ENCODE measurements at regions not wholly inside any gene's neighbourhood (a gene's known extent, or its start where the extent isn't known, plus 50 kb on each side); places are given as distances from the start of the nearest gene placed in this dataset.
A peak's percentile ranks its signal among the peaks of the same experiment; 100 is the strongest.

DNA sequence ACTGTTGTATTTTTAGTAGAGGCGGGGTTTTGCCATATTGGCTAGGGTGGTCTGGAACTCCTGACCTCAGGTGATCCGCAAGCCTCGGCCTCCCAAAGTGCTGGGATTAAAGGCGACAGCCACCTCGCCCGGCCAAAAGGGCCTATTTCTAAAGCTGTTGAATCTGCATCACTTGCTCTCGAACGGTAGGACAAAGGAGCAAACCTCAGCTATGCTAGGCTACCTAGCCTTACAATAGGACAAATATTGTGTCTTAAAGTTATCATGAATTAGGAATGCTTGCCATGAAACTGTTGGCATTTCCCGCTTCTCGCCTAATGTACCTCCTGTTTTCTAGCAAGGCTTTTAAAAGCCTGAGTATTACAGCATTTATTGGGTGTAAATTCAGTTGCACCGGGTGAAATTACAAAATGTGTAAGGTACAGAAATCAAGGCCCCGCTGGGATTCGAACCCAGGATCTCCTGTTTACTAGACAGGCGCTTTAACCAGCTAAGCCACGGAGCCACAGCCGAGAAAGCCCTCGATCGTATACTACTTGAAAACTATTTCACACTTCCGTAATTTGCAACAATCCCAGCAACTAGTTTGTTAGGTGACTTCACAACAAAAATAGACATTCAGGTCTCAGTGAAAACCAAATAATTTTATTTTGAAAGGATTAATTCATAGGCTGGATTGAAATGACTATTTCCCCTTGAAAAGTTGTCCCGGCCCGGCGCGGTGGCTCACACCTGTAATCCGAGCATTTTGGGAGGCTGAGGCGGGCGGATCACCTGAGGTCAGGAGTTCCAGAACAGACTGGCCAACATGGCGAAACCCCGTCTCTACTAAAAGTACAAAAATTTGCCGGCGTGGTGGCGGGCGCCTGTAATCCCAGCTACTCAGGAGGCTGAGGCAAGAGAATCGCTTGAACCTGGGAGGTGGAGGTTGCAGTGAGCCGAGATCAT is 211.6 kb upstream of the ZNF184 start:
- TF ChIP-seq CTCF (conservative IDR thresholded peaks at IDR 0.05), result no peak
- Mint-ChIP-seq H3K4me1 (ENCODE audit: unreplicated experiment) (peaks cover 21% of the 10 kb centered on the region), H3K27me3 (peaks cover 54% of the 10 kb centered on the region), H3K27ac (peak overlapping the region; percentile 87), H3K4me3 (peak overlapping the region; percentile 61), H3K9me3 (no peaks in the 10 kb centered on the region), H3K36me3 (no peaks in the 10 kb centered on the region)
- DNase-seq (ENCODE audit: extremely low spot score, unreplicated experiment), result no peak

DNA sequence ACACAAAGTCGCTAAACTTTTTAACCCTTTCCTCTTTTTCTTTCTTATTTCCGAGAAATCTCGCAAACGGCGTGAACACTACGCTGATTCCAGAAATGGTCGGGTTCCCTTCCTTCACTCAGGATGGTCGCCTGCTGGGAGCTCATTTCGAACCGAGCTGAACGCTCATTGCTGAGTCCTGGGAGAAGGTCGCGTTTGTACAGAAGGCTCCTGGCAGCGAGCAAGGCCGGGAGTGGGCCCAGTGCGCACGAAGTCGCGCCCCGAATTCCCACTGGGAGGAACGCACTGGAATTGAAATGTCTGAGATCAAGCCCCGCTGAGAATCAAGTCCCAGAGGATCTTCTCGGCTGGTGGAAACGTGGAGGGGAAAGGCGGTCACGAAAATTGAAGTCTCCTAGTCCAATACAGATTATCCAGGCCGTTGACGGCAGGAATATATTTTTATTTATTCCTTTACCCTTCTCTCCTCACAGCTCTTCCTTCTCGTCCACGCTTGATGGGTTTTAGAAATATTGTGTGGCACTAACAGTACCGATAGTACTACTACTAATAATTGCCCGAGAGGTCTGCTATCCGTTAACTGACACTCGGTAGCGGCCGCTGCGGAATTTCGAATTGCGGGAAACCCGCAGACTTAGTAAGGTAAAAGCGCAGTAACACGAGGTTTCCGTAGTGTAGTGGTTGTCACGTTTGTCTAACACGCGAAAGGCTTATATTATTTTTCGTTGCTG is 207.2 kb upstream of the ZNF184 start:
- peaks cover 13% of the 10 kb centered on the region for H3K4me1 Mint-ChIP-seq (ENCODE audit: unreplicated experiment)
- peak overlapping the region; percentile 87 for H3K4me3 Mint-ChIP-seq
- H3K36me3 Mint-ChIP-seq, result no peaks in the 10 kb centered on the region
- TF ChIP-seq CTCF (conservative IDR thresholded peaks at IDR 0.05), result no peak
- H3K27me3 Mint-ChIP-seq, result peaks cover 84% of the 10 kb centered on the region
- H3K9me3 Mint-ChIP-seq, result no peaks in the 10 kb centered on the region
- no peak for DNase-seq (ENCODE audit: extremely low spot score, unreplicated experiment)
- H3K27ac Mint-ChIP-seq, result peak overlapping the region; percentile 19

GRCh38 chr6:27679308-27679963 is 206.5 kb upstream of the ZNF184 start:
- no peaks in the 10 kb centered on the region for H3K9me3 Mint-ChIP-seq
- H3K27me3 Mint-ChIP-seq, result peaks cover 84% of the 10 kb centered on the region
- TF ChIP-seq CTCF (conservative IDR thresholded peaks at IDR 0.05), result no peak
- peaks cover 13% of the 10 kb centered on the region for H3K4me1 Mint-ChIP-seq (ENCODE audit: unreplicated experiment)
- no peak for DNase-seq (ENCODE audit: extremely low spot score, unreplicated experiment)
- peak overlapping the region; percentile 87 for H3K4me3 Mint-ChIP-seq
- H3K36me3 Mint-ChIP-seq, result no peaks in the 10 kb centered on the region
- peak overlapping the region; percentile 19 for H3K27ac Mint-ChIP-seq

- Mint-ChIP-seq H3K4me1 (ENCODE audit: unreplicated experiment) (peaks cover 13% of the 10 kb centered on the region), H3K27me3 (peaks cover 91% of the 10 kb centered on the region), H3K4me3 (peak overlapping the region; percentile 31), H3K27ac (no peak overlapping the region), H3K9me3 (no peaks in the 10 kb centered on the region), H3K36me3 (no peaks in the 10 kb centered on the region)
- TF ChIP-seq CTCF (conservative IDR thresholded peaks at IDR 0.05), result no peak
- no peak for DNase-seq (ENCODE audit: extremely low spot score, unreplicated experiment)
Observed at GRCh38 chr6:27678469-27678868, 205.6 kb upstream of the ZNF184 start.

- Mint-ChIP-seq H3K9me3 (no peaks in the 10 kb centered on the region), H3K36me3 (no peaks in the 10 kb centered on the region), H3K27ac (no peak overlapping the region), H3K4me3 (no peak overlapping the region), H3K27me3 (peaks cover 90% of the 10 kb centered on the region), H3K4me1 (ENCODE audit: unreplicated experiment) (peaks cover 16% of the 10 kb centered on the region)
- TF ChIP-seq CTCF (conservative IDR thresholded peaks at IDR 0.05), result no peak
- no peak for DNase-seq (ENCODE audit: extremely low spot score, unreplicated experiment)
Observed at GRCh38 chr6:27674882-27675281, 202.0 kb upstream of the ZNF184 start.

Data from type B pancreatic cell (in vitro differentiated cells).